IgD-negative memory B cell (primary cell): ENCODE measurements at regions not wholly inside any gene's neighbourhood (a gene's known extent, or its start where the extent isn't known, plus 50 kb on each side); places are given as distances from the start of the nearest gene placed in this dataset.
A peak's percentile ranks its signal among the peaks of the same experiment; 100 is the strongest.

Experiments
- H3K27ac Mint-ChIP-seq, 3 donors: one replicate each; pipeline ENCODE4 v1.8.0; 2020 to 2022; ENCODE audit warnings: mild to moderate bottlenecking in 3 of 3, mixed read lengths in 3 of 3, moderate library complexity in 1 of 3
- H3K27me3 Mint-ChIP-seq: one replicate; pipeline ENCODE4 v1.8.0; 2021; ENCODE audit warnings: mixed read lengths
- H3K36me3 Mint-ChIP-seq: one replicate; pipeline ENCODE4 v1.8.0; 2020; ENCODE audit warnings: mild to moderate bottlenecking, mixed read lengths
- H3K4me1 Mint-ChIP-seq, 3 donors: one replicate each; pipeline ENCODE4 v1.8.0; 2020 to 2022; ENCODE audit warnings: mixed read lengths in 3 of 3, mild to moderate bottlenecking in 1 of 3
- H3K4me3 Mint-ChIP-seq, 4 donors: one replicate each; pipeline ENCODE4 v1.8.0; 2020 to 2022; ENCODE audit warnings: mild to moderate bottlenecking in 4 of 4, mixed read lengths in 4 of 4, moderate library complexity in 3 of 4
- H3K9me3 Mint-ChIP-seq, 3 donors: one replicate each; pipeline ENCODE4 v1.8.0; 2020 to 2021; ENCODE audit warnings: mixed read lengths in 3 of 3, mild to moderate bottlenecking in 1 of 3

GRCh38 chr16:13795131-13795530 is 124.8 kb upstream of the ERCC4 start:
- Mint-ChIP-seq H3K27me3 (peaks cover 5% of the 10 kb centered on the region), H3K27ac (no peak overlapping the region), H3K4me3 (no peak overlapping the region), H3K9me3 (peaks cover 2 to 6% (median 4%) of the 10 kb centered on the region in 3 donors), H3K36me3 (no peaks in the 10 kb centered on the region), H3K4me1 (no peaks in the 10 kb centered on the region)

- H3K36me3 Mint-ChIP-seq = no peaks in the 10 kb centered on the region
- H3K27me3 Mint-ChIP-seq = peaks cover 5% of the 10 kb centered on the region
- no peaks in the 10 kb centered on the region for H3K4me1 Mint-ChIP-seq
- no peak overlapping the region for H3K4me3 Mint-ChIP-seq
- H3K27ac Mint-ChIP-seq = no peak overlapping the region
- H3K9me3 Mint-ChIP-seq = peaks cover 0 to 6% (median 0%) of the 10 kb centered on the region in 3 donors
Observed at GRCh38 chr16:13797718-13798117, 122.2 kb upstream of the ERCC4 start.

- Mint-ChIP-seq H3K36me3 (no peaks in the 10 kb centered on the region), H3K4me3 (no peak overlapping the region), H3K27me3 (peaks cover 5% of the 10 kb centered on the region), H3K4me1 (no peaks in the 10 kb centered on the region), H3K27ac (no peak overlapping the region), H3K9me3 (peaks cover 0 to 6% (median 0%) of the 10 kb centered on the region in 3 donors)
Observed at GRCh38 chr16:13798211-13798610, 121.7 kb upstream of the ERCC4 start.

- Mint-ChIP-seq H3K36me3 (no peaks in the 10 kb centered on the region), H3K9me3 (peaks cover 3 to 8% (median 4%) of the 10 kb centered on the region in 3 donors), H3K27ac (no peak overlapping the region), H3K4me3 (peak overlapping the region in 1 of 4 donors; percentile 17), H3K4me1 (no peaks in the 10 kb centered on the region), H3K27me3 (peaks cover 4% of the 10 kb centered on the region)
Observed at GRCh38 chr16:13803974-13804373, 116.0 kb upstream of the ERCC4 start.

GRCh38 chr16:13805951-13806350 is 114.0 kb upstream of the ERCC4 start:
- H3K27me3 Mint-ChIP-seq = peaks cover 4% of the 10 kb centered on the region
- no peaks in the 10 kb centered on the region for H3K36me3 Mint-ChIP-seq
- no peak overlapping the region for H3K4me3 Mint-ChIP-seq
- H3K27ac Mint-ChIP-seq = no peak overlapping the region
- H3K9me3 Mint-ChIP-seq = peaks cover 4 to 6% (median 5%) of the 10 kb centered on the region in 3 donors
- no peaks in the 10 kb centered on the region for H3K4me1 Mint-ChIP-seq

GRCh38 chr16:13806671-13807070 is 113.3 kb upstream of the ERCC4 start:
- no peaks in the 10 kb centered on the region for H3K36me3 Mint-ChIP-seq
- H3K9me3 Mint-ChIP-seq = peaks cover 4 to 6% (median 4%) of the 10 kb centered on the region in 3 donors
- peaks cover 4% of the 10 kb centered on the region for H3K27me3 Mint-ChIP-seq
- H3K4me1 Mint-ChIP-seq = no peaks in the 10 kb centered on the region
- no peak overlapping the region for H3K4me3 Mint-ChIP-seq
- no peak overlapping the region for H3K27ac Mint-ChIP-seq

GRCh38 chr16:13808102-13808501 is 111.9 kb upstream of the ERCC4 start:
- peaks cover 2 to 8% (median 6%) of the 10 kb centered on the region in 3 donors for H3K9me3 Mint-ChIP-seq
- no peaks in the 10 kb centered on the region for H3K36me3 Mint-ChIP-seq
- H3K27ac Mint-ChIP-seq = no peak overlapping the region
- no peaks in the 10 kb centered on the region for H3K4me1 Mint-ChIP-seq
- H3K27me3 Mint-ChIP-seq = peaks cover 4% of the 10 kb centered on the region
- H3K4me3 Mint-ChIP-seq = no peak overlapping the region

- H3K36me3 Mint-ChIP-seq = no peaks in the 10 kb centered on the region
- H3K4me3 Mint-ChIP-seq = no peak overlapping the region
- H3K4me1 Mint-ChIP-seq = no peaks in the 10 kb centered on the region
- H3K27ac Mint-ChIP-seq = no peak overlapping the region
- peaks cover 2 to 14% (median 9%) of the 10 kb centered on the region in 3 donors for H3K9me3 Mint-ChIP-seq
- peaks cover 5% of the 10 kb centered on the region for H3K27me3 Mint-ChIP-seq
Observed at GRCh38 chr16:13809765-13810164, 110.2 kb upstream of the ERCC4 start.

- H3K4me3 Mint-ChIP-seq = no peak overlapping the region
- no peak overlapping the region for H3K27ac Mint-ChIP-seq
- H3K9me3 Mint-ChIP-seq = peaks cover 2 to 14% (median 8%) of the 10 kb centered on the region in 3 donors
- no peaks in the 10 kb centered on the region for H3K36me3 Mint-ChIP-seq
- H3K4me1 Mint-ChIP-seq = no peaks in the 10 kb centered on the region
- peaks cover 5% of the 10 kb centered on the region for H3K27me3 Mint-ChIP-seq
Observed at GRCh38 chr16:13811834-13812233, 108.1 kb upstream of the ERCC4 start.

- H3K27ac Mint-ChIP-seq = no peak overlapping the region
- H3K27me3 Mint-ChIP-seq = peaks cover 6% of the 10 kb centered on the region
- H3K36me3 Mint-ChIP-seq = peaks cover 1% of the 10 kb centered on the region
- no peaks in the 10 kb centered on the region for H3K4me1 Mint-ChIP-seq
- H3K4me3 Mint-ChIP-seq = no peak overlapping the region
- peaks cover 3 to 14% (median 7%) of the 10 kb centered on the region in 3 donors for H3K9me3 Mint-ChIP-seq
Observed at GRCh38 chr16:13816701-13817100, 103.3 kb upstream of the ERCC4 start.

GRCh38 chr16:13823501-13823900 is 96.5 kb upstream of the ERCC4 start:
- H3K4me3 Mint-ChIP-seq = no peak overlapping the region
- no peaks in the 10 kb centered on the region for H3K36me3 Mint-ChIP-seq
- H3K27ac Mint-ChIP-seq = no peak overlapping the region
- H3K27me3 Mint-ChIP-seq = peaks cover 2% of the 10 kb centered on the region
- H3K9me3 Mint-ChIP-seq = peaks cover 0 to 6% (median 2%) of the 10 kb centered on the region in 3 donors
- H3K4me1 Mint-ChIP-seq = peaks cover 0 to 2% (median 0%) of the 10 kb centered on the region in 3 donors

- Mint-ChIP-seq H3K27ac (no peak overlapping the region), H3K9me3 (peaks cover 0 to 5% (median 0%) of the 10 kb centered on the region in 3 donors), H3K36me3 (no peaks in the 10 kb centered on the region), H3K27me3 (peaks cover 3% of the 10 kb centered on the region), H3K4me1 (no peaks in the 10 kb centered on the region), H3K4me3 (no peak overlapping the region)
Observed at GRCh38 chr16:13829697-13830299, 90.2 kb upstream of the ERCC4 start.

- Mint-ChIP-seq H3K27me3 (peaks cover 3% of the 10 kb centered on the region), H3K27ac (no peak overlapping the region), H3K4me3 (no peak overlapping the region), H3K4me1 (no peaks in the 10 kb centered on the region), H3K9me3 (no peaks in the 10 kb centered on the region), H3K36me3 (no peaks in the 10 kb centered on the region)
Observed at GRCh38 chr16:13833515-13833914, 86.4 kb upstream of the ERCC4 start.

- H3K36me3 Mint-ChIP-seq = no peaks in the 10 kb centered on the region
- no peak overlapping the region for H3K4me3 Mint-ChIP-seq
- H3K9me3 Mint-ChIP-seq = peaks cover 0 to 3% (median 0%) of the 10 kb centered on the region in 3 donors
- H3K4me1 Mint-ChIP-seq = no peaks in the 10 kb centered on the region
- H3K27ac Mint-ChIP-seq = no peak overlapping the region
- peaks cover 3% of the 10 kb centered on the region for H3K27me3 Mint-ChIP-seq
Observed at GRCh38 chr16:13835387-13835786, 84.6 kb upstream of the ERCC4 start.

- H3K27me3 Mint-ChIP-seq = peaks cover 6% of the 10 kb centered on the region
- peaks cover 0 to 3% (median 0%) of the 10 kb centered on the region in 3 donors for H3K4me1 Mint-ChIP-seq
- no peaks in the 10 kb centered on the region for H3K36me3 Mint-ChIP-seq
- H3K4me3 Mint-ChIP-seq = no peak overlapping the region
- no peak overlapping the region for H3K27ac Mint-ChIP-seq
- H3K9me3 Mint-ChIP-seq = peaks cover 0 to 3% (median 0%) of the 10 kb centered on the region in 3 donors
Observed at GRCh38 chr16:13835935-13836730, 83.8 kb upstream of the ERCC4 start.
